Superior temporal gyrus (tissue), 1 donor: ENCODE measurements at regions not wholly inside any gene's neighbourhood (a gene's known extent, or its start where the extent isn't known, plus 50 kb on each side); places are given as distances from the start of the nearest gene placed in this dataset.
"Not testable (repeated sequence)": the region's sequence is repeated elsewhere in the genome, so short reads cannot be mapped to it uniquely, and the experiment has no call there.

Experiments used
- DNase-seq: peaks from one replicate; pipeline ENCODE4 v3.0.0-alpha.2; 2016; ENCODE audit errors: extremely low spot score

DNA sequence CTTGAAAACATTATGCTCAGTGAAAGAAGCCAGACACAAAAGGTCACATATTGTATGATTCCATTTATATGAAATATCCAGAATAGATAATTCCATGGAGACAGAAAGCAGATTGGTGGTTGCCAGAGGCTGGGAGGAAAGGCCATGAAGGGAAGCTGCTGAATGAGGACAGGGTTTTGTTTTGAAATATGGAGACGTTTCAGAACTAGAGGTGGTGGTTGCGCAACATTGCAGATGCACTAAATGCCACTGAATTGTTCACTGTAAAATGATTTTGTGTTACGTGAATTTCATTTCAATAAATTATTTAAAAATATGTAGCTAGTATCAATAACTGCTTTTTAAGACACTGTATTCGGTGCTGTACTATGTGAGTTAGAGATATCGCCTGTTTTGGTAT, 101.7 kb upstream of the ZNF236 start:
- DNase-seq = no peak

- DNase-seq = no peak
These were observed 107.2 kb upstream of the ZNF236 start for GRCh38 chr18:76715012-76715610.

GRCh38 chr18:76713432-76713831, 108.9 kb upstream of the ZNF236 start:
- no peak for DNase-seq

GRCh38 chr18:76712511-76713140, 109.7 kb upstream of the ZNF236 start:
- DNase-seq = no peak

GRCh38 chr18:76710646-76711520, 111.5 kb upstream of the ZNF236 start:
- no peak for DNase-seq

DNA sequence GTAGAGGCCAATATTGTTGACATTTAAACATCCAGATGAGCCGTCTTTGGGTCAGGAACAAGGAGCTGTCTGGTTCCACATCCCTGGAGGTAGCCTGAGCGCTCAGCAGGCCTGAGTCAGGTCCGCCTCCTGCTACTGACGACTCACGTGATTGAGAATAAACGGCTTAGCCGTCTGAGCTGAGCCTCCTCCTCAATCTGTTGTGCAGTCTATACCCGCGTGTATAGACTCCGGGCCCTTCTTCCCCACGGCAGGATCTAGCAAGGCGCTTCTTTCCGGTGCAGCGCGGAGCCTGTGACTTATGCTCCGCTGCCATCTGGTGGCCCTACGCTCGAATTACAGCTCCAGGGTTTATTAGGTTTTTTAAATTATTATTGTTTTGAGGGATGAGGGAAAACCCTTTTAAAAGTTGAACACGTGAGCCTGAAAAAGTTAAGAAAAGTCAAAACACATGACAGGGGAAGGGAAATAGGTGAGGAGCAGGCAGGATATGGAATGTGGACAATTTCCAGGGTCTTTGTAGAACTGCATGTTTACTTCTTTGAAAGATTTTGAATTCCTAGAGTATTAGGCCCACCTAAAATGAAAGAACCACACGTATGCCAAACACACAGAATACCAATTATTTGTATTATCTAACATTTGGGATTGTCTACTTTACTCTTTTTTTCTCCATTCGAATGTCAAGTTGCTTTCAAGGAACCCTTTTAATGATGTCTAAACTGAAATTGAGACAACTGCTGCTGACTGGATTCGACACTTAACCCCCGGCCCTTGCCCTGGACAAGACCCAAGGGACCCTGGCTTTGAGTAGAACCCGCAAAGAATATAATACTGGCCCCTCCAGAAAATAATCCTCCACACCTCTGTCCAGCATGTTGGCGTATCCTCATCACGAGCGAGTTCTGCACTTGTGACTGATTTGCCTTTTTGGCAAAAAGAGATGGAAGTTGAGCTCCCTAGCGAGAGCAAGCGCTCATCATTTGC, 112.4 kb upstream of the ZNF236 start:
- DNase-seq = peak; percentile 85

DNA sequence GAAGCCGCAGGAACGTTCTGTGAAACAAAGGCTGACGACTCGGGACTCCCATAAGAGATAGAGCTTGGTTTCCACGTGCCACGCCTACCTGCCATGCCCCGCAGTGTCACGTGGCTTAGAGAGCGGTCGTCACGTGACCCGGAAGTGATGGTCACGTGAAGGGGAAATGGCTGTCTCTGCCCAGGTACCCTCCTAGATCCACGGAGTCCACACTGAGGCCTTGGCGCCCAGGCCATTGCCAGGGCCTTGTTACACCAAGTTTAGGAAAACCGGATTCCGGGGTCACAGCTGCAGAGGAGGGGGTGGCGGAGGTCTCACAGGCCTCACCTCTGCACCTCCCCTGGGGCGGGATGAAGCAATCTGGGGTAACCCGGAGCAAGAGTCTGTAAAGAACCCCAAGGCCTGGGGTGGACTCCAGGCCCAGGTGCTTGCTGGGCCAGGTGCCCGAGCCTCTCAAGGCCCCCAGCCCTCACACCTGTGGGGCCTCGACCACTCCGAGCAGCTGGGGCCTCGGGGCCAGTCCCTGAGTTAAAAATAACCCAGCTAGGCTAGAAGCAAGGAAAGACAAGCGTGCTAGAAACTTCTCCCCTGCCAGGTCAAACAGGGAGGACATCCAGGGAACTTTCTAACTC, 113.5 kb upstream of the ZNF236 start:
- no peak for DNase-seq

GRCh38 chr18:76708071-76708721, 114.2 kb upstream of the ZNF236 start:
- no peak for DNase-seq

DNA sequence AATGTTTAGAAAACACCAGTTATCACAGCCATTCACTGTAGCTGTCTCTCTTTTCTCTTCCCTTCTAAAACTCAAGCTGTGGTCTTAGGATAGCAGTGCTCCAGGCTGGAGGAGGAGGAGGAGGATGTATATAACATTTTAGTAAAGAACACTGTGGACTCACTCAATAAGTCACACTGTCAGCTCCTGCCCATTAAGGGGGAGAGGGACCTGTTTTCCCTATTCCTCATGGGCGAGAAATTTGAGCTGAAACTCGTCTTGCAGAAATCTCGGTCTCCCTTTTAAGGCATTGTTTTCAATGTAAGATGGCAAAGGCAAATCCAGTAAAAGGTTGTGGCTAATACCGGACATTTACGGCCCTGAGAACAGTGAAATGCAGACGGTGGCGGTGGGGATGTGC, 114.8 kb upstream of the ZNF236 start:
- no peak for DNase-seq

DNA sequence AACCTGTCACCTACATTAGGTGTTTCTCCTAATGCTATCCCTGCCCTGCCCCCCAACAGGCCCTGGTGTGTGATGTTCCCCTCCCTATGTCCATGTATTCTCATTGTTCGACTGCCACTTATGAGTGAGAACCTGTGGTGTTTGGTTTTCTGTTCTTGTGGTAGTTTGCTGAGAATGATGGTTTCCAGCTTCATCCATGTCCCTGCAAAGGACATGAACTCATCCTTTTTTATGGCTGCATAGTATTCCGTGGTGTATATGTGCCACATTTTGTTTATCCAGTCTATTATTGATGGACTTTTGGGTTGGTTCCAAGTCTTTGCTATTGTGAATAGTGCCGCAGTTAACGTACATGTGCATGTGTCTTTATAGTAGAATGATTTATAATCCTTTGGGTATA, 117.8 kb upstream of the ZNF236 start:
- DNase-seq = not testable (repeated sequence)

GRCh38 chr18:76699923-76700322, 122.4 kb upstream of the ZNF236 start:
- no peak for DNase-seq

DNA sequence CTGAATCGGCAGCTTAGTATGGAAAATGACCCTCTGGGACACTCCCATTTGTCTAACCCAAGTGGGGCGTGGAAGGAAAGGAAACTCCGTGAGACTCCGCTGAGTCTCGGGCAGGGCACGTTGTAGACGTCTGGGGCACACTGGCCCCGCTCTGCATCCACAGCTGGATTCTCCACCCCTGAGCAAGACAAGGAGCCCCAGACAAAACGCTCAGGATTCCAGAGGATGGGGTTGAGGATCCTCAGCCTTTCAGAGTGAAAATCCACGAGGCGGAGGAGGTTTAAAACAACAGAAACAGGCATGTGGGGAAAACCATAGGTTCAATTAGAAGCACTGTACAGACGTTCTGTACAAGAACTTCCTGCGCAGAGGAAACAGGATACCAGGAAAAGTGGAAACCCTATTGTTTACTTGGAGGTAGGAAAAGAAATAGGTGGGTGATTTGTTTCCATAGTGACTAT, 124.9 kb upstream of the ZNF236 start:
- no peak for DNase-seq

- DNase-seq = no peak
These were observed 130.6 kb upstream of the ZNF236 start for GRCh38 chr18:76691800-76692199.

DNA sequence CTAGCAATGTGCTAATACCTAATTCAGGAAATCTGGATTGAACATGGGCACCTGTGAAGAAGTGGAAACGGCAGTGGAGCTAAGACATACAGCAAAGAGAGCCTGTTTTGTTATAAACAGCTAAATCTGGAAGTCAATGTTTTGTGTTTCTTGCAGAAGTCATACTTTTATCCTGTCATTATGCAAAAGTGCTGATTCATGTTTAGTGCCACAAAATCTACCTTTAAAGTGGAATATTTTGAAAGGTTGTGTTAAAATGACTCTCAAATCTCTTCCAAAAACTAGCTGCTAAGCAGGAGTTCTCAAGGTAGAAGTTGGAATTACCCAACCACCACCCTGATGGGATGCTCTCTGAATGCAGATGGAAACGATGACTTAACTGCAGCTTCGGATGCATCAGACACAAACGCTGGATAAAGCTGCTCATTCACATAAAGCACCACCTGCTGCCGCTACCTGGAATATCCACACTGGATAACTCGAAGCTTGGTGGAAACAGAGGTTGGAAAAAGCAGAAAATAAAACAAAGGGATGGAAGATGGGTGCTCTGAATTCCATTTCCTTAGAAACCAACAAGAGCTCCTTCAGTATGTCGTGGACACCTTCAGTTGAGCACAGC, 132.6 kb upstream of the ZNF236 start:
- peak; percentile 44 for DNase-seq

GRCh38 chr18:76688724-76689472, 133.5 kb upstream of the ZNF236 start:
- DNase-seq = no peak

GRCh38 chr18:76687304-76687962, 134.9 kb upstream of the ZNF236 start:
- no peak for DNase-seq

GRCh38 chr18:76686737-76687231, 135.6 kb upstream of the ZNF236 start:
- DNase-seq = peak; percentile 81

DNA sequence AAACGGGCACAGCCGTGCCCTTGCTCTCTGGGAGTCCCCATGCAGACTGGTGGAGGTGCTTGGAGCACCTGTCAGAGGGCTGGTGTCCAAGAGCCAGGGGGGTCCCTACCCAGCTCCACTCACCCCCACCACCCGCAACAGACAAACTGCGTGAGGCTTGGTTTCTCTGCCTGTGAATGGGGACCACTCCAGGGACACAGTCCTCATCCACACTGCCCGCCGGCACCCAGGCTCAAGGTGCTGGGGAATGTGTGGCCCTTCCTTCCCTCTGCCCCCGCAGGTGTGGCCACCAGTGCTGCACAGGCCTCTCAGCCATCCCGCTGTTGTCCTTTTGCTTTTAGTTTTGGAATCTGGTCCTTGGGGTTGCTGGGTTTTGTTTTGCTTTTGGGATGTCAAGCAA, 136.5 kb upstream of the ZNF236 start:
- DNase-seq = no peak

GRCh38 chr18:76685402-76685801, 137.0 kb upstream of the ZNF236 start:
- DNase-seq = no peak
